ENCODE measurements at regions not wholly inside any gene's neighbourhood (a gene's known extent, or its start where the extent isn't known, plus 50 kb on each side); places are given as distances from the start of the nearest gene placed in this dataset.
A peak's percentile ranks its signal among the peaks of the same experiment; 100 is the strongest.
"Not testable (repeated sequence)": the region's sequence is repeated elsewhere in the genome, so short reads cannot be mapped to it uniquely, and the experiment has no call there.

- H3K27ac Mint-ChIP-seq = no peak overlapping the region
- H3K9me3 Mint-ChIP-seq = no peaks in the 10 kb centered on the region
- intact Hi-C loops (cut with micrococcal nuclease) = no loop called here
- peaks cover 2% of the 10 kb centered on the region for H3K27me3 Mint-ChIP-seq
- H3K4me3 Mint-ChIP-seq = no peak overlapping the region
- H3K4me1 Mint-ChIP-seq = no peaks in the 10 kb centered on the region
- DNase-seq = no peak
- no peaks in the 10 kb centered on the region for H3K36me3 Mint-ChIP-seq (ENCODE audit: low read depth)
These were observed 120.1 kb downstream of the BOD1 start for GRCh38 chr5:173496129-173496882.

- no peak overlapping the region for H3K4me3 Mint-ChIP-seq
- intact Hi-C loops (cut with micrococcal nuclease) = no loop called here
These were observed 121.1 kb downstream of the BOD1 start for GRCh38 chr5:173495225-173495904.

GRCh38 chr5:173494446-173494845, 122.0 kb downstream of the BOD1 start:
- Mint-ChIP-seq H3K27ac (no peak overlapping the region), H3K9me3 (no peaks in the 10 kb centered on the region), H3K27me3 (peaks cover 2% of the 10 kb centered on the region), H3K36me3 (ENCODE audit: low read depth) (no peaks in the 10 kb centered on the region), H3K4me1 (no peaks in the 10 kb centered on the region), H3K4me3 (no peak overlapping the region)
- no peak for DNase-seq
- intact Hi-C loops (cut with micrococcal nuclease) = no loop called here

More at GRCh38 chr5:173495225-173495904, 121.1 kb downstream of the BOD1 start:
- H3K36me3 Mint-ChIP-seq (ENCODE audit: low read depth) = no peaks in the 10 kb centered on the region
- no peaks in the 10 kb centered on the region for H3K9me3 Mint-ChIP-seq
- no peaks in the 10 kb centered on the region for H3K4me1 Mint-ChIP-seq
- peaks cover 2% of the 10 kb centered on the region for H3K27me3 Mint-ChIP-seq
- H3K27ac Mint-ChIP-seq = no peak overlapping the region
- DNase-seq = no peak

GRCh38 chr5:173493846-173494245, 122.6 kb downstream of the BOD1 start:
- H3K4me3 Mint-ChIP-seq = no peak overlapping the region
- H3K36me3 Mint-ChIP-seq (ENCODE audit: low read depth) = no peaks in the 10 kb centered on the region
- no peak for DNase-seq
- no peak overlapping the region for H3K27ac Mint-ChIP-seq
- no peaks in the 10 kb centered on the region for H3K4me1 Mint-ChIP-seq
- no peaks in the 10 kb centered on the region for H3K9me3 Mint-ChIP-seq
- H3K27me3 Mint-ChIP-seq = peaks cover 2% of the 10 kb centered on the region
- intact Hi-C loops (cut with micrococcal nuclease) = no loop called here

- intact Hi-C loops (cut with micrococcal nuclease) = no loop called here
- no peak for DNase-seq
- no peak overlapping the region for H3K27ac Mint-ChIP-seq
- no peaks in the 10 kb centered on the region for H3K9me3 Mint-ChIP-seq
- H3K4me1 Mint-ChIP-seq = no peaks in the 10 kb centered on the region
- peaks cover 2% of the 10 kb centered on the region for H3K27me3 Mint-ChIP-seq
- H3K36me3 Mint-ChIP-seq (ENCODE audit: low read depth) = no peaks in the 10 kb centered on the region
- H3K4me3 Mint-ChIP-seq = no peak overlapping the region
These were observed 123.4 kb downstream of the BOD1 start for GRCh38 chr5:173493040-173493439.

GRCh38 chr5:173490681-173491080, 125.8 kb downstream of the BOD1 start:
- no peak for DNase-seq
- Mint-ChIP-seq H3K27me3 (peaks cover 3% of the 10 kb centered on the region), H3K9me3 (no peaks in the 10 kb centered on the region), H3K27ac (peak overlapping the region; percentile 38), H3K36me3 (ENCODE audit: low read depth) (no peaks in the 10 kb centered on the region), H3K4me1 (no peaks in the 10 kb centered on the region), H3K4me3 (no peak overlapping the region)
- intact Hi-C loops (cut with micrococcal nuclease) = no loop called here

GRCh38 chr5:173488144-173488543, 128.3 kb downstream of the BOD1 start:
- H3K27ac Mint-ChIP-seq = no peak overlapping the region

GRCh38 chr5:173487300-173487699, 129.2 kb downstream of the BOD1 start:
- Mint-ChIP-seq H3K4me3 (no peak overlapping the region), H3K27ac (no peak overlapping the region), H3K27me3 (peaks cover 3% of the 10 kb centered on the region), H3K9me3 (no peaks in the 10 kb centered on the region), H3K4me1 (no peaks in the 10 kb centered on the region), H3K36me3 (ENCODE audit: low read depth) (no peaks in the 10 kb centered on the region)
- intact Hi-C loops (cut with micrococcal nuclease) = no loop called here
- DNase-seq = no peak

More at GRCh38 chr5:173488144-173488543, 128.3 kb downstream of the BOD1 start:
- Mint-ChIP-seq H3K4me3 (no peak overlapping the region), H3K9me3 (no peaks in the 10 kb centered on the region), H3K27me3 (peaks cover 3% of the 10 kb centered on the region), H3K36me3 (ENCODE audit: low read depth) (no peaks in the 10 kb centered on the region), H3K4me1 (no peaks in the 10 kb centered on the region)
- no peak for DNase-seq
- intact Hi-C loops (cut with micrococcal nuclease) = no loop called here

- Mint-ChIP-seq H3K36me3 (ENCODE audit: low read depth) (no peaks in the 10 kb centered on the region), H3K4me1 (no peaks in the 10 kb centered on the region), H3K4me3 (no peak overlapping the region), H3K27ac (no peak overlapping the region), H3K27me3 (peaks cover 3% of the 10 kb centered on the region), H3K9me3 (no peaks in the 10 kb centered on the region)
- DNase-seq = no peak
- intact Hi-C loops (cut with micrococcal nuclease) = no loop called here
These were observed 129.9 kb downstream of the BOD1 start for GRCh38 chr5:173486355-173487225.

- peaks cover 3% of the 10 kb centered on the region for H3K27me3 Mint-ChIP-seq
- H3K27ac Mint-ChIP-seq = no peak overlapping the region
- H3K9me3 Mint-ChIP-seq = no peaks in the 10 kb centered on the region
- intact Hi-C loops (cut with micrococcal nuclease) = no loop called here
- H3K4me1 Mint-ChIP-seq = no peaks in the 10 kb centered on the region
- H3K36me3 Mint-ChIP-seq (ENCODE audit: low read depth) = no peaks in the 10 kb centered on the region
- no peak overlapping the region for H3K4me3 Mint-ChIP-seq
- DNase-seq = no peak
These were observed 131.9 kb downstream of the BOD1 start for GRCh38 chr5:173484569-173484968.

- intact Hi-C loops (cut with micrococcal nuclease); H3K4me3 Mint-ChIP-seq; H3K9me3 Mint-ChIP-seq; H3K36me3 Mint-ChIP-seq (ENCODE audit: low read depth); H3K4me1 Mint-ChIP-seq; H3K27me3 Mint-ChIP-seq; H3K27ac Mint-ChIP-seq; DNase-seq: not testable (repeated sequence)
These were observed 132.9 kb downstream of the BOD1 start for GRCh38 chr5:173483599-173483998.

- intact Hi-C loops (cut with micrococcal nuclease) = no loop called here
- Mint-ChIP-seq H3K4me3 (no peak overlapping the region), H3K36me3 (ENCODE audit: low read depth) (no peaks in the 10 kb centered on the region), H3K9me3 (no peaks in the 10 kb centered on the region), H3K4me1 (no peaks in the 10 kb centered on the region), H3K27ac (no peak overlapping the region), H3K27me3 (peaks cover 3% of the 10 kb centered on the region)
- no peak for DNase-seq
These were observed 133.3 kb downstream of the BOD1 start for GRCh38 chr5:173483160-173483559.

GRCh38 chr5:173481821-173482220, 134.6 kb downstream of the BOD1 start:
- H3K9me3 Mint-ChIP-seq = no peaks in the 10 kb centered on the region
- intact Hi-C loops (cut with micrococcal nuclease) = no loop called here
- H3K4me1 Mint-ChIP-seq = no peaks in the 10 kb centered on the region
- no peaks in the 10 kb centered on the region for H3K36me3 Mint-ChIP-seq (ENCODE audit: low read depth)
- no peaks in the 10 kb centered on the region for H3K27me3 Mint-ChIP-seq
- no peak overlapping the region for H3K4me3 Mint-ChIP-seq
- no peak for DNase-seq
- no peak overlapping the region for H3K27ac Mint-ChIP-seq

GRCh38 chr5:173480896-173481295, 135.6 kb downstream of the BOD1 start:
- intact Hi-C loops (cut with micrococcal nuclease) = no loop called here
- Mint-ChIP-seq H3K9me3 (no peaks in the 10 kb centered on the region), H3K27ac (no peak overlapping the region), H3K27me3 (no peaks in the 10 kb centered on the region), H3K36me3 (ENCODE audit: low read depth) (no peaks in the 10 kb centered on the region), H3K4me3 (no peak overlapping the region), H3K4me1 (no peaks in the 10 kb centered on the region)
- no peak for DNase-seq

Data from activated CD4-positive, alpha-beta T cell treated with anti-CD3 and anti-CD28 coated beads, Interleukin-2, amount 10 ng/mL, durations not matched to agents 24 days and 14 days (primary cell).